Naive thymus-derived CD4-positive, alpha-beta T cell (primary cell): ENCODE measurements at regions not wholly inside any gene's neighbourhood (a gene's known extent, or its start where the extent isn't known, plus 50 kb on each side); places are given as distances from the start of the nearest gene placed in this dataset.

Source experiments
- ATAC-seq: fragments of 150-1000 bp; cut with Tn5 transposase; 2 replicates; pipeline ENCODE4 v1.10.0; 2021; ENCODE audit warnings: mild to moderate bottlenecking, moderate library complexity
- CTCF ChIA-PET: fragments of 350-600 bp; sonication (Branson Sonifier 250); formaldehyde crosslinking; loops from one replicate; lab custom pipeline; 2021; ENCODE audit warnings: antibody characterized with exemption; lab: Charles Lee
- POLR2A ChIA-PET: fragments of 350-600 bp; sonication (Branson Sonifier 250); formaldehyde crosslinking; loops from one replicate; lab custom pipeline; 2021; ENCODE audit warnings: antibody characterized with exemption, inconsistent platforms; lab: Charles Lee
- DNase-seq, 9 donors: peaks; one replicate each; pipeline versions ENCODE4 v3.0.0 to v3.0.0-alpha.2; 2020 to 2022; ENCODE audit warnings: mixed read lengths in 1 of 9
- H3K27ac ChIP-seq: one replicate; pipeline ENCODE4 v1.7.0; 2013; ENCODE audit warnings: mild to moderate bottlenecking, low read depth, low read length, moderate library complexity
- H3K27me3 ChIP-seq, 2 donors: one replicate each; pipeline ENCODE4 v1.7.0; 2013; ENCODE audit warnings: low read length in 2 of 2, mild to moderate bottlenecking in 2 of 2, moderate library complexity in 2 of 2; ENCODE audit not compliant: control insufficient read depth in 2 of 2, insufficient read depth in 2 of 2
- H3K36me3 ChIP-seq, 3 experiments: 1 replicate in 2 of 3; 2 replicates in 1 of 3; pipeline ENCODE4 v1.7.0; 2013; ENCODE audit warnings: low read length in 3 of 3, mild to moderate bottlenecking in 3 of 3, moderate library complexity in 1 of 3; ENCODE audit not compliant: insufficient read depth in 3 of 3, control insufficient read depth in 2 of 3
- H3K4me1 ChIP-seq, 2 donors: one replicate each; pipeline ENCODE4 v1.7.0; 2013; ENCODE audit warnings: low read length in 2 of 2, mild to moderate bottlenecking in 2 of 2, moderate library complexity in 1 of 2; ENCODE audit not compliant: control insufficient read depth in 2 of 2, insufficient read depth in 2 of 2
- H3K4me3 ChIP-seq: 2 replicates; pipeline ENCODE4 v1.7.0; 2013; ENCODE audit warnings: mild to moderate bottlenecking, low read length
- H3K9me3 ChIP-seq, 3 experiments: 1 replicate in 2 of 3; 2 replicates in 1 of 3; pipeline ENCODE4 v1.7.0; 2013; ENCODE audit warnings: low read length in 3 of 3; ENCODE audit not compliant: control insufficient read depth in 2 of 3
- H3K27ac Mint-ChIP-seq, 9 donors: one replicate each; pipeline ENCODE4 v1.8.0; 2020 to 2022; ENCODE audit warnings: mixed read lengths in 9 of 9, mild to moderate bottlenecking in 8 of 9, moderate library complexity in 5 of 9, inconsistent platforms in 2 of 9
- H3K27me3 Mint-ChIP-seq, 5 donors: one replicate each; pipeline ENCODE4 v1.8.0; 2021 to 2022; ENCODE audit warnings: mixed read lengths in 5 of 5, mild to moderate bottlenecking in 1 of 5
- H3K36me3 Mint-ChIP-seq, 5 donors: one replicate each; pipeline ENCODE4 v1.8.0; 2020 to 2022; ENCODE audit warnings: mixed read lengths in 5 of 5, mild to moderate bottlenecking in 3 of 5, inconsistent platforms in 1 of 5
- H3K4me1 Mint-ChIP-seq, 7 donors: one replicate each; pipeline ENCODE4 v1.8.0; 2020 to 2022; ENCODE audit warnings: mixed read lengths in 7 of 7, mild to moderate bottlenecking in 3 of 7, inconsistent platforms in 1 of 7
- H3K4me3 Mint-ChIP-seq, 10 donors: one replicate each; pipeline ENCODE4 v1.8.0; 2020 to 2022; ENCODE audit warnings: mild to moderate bottlenecking in 10 of 10, mixed read lengths in 10 of 10, moderate library complexity in 6 of 10, inconsistent platforms in 2 of 10
- H3K9me3 Mint-ChIP-seq, 11 donors: one replicate each; pipeline ENCODE4 v1.8.0; 2020 to 2022; ENCODE audit warnings: mixed read lengths in 11 of 11, mild to moderate bottlenecking in 4 of 11, inconsistent platforms in 1 of 11, moderate library complexity in 1 of 11
- intact Hi-C, 2 donors: fragments of 100-400 bp; cut with micrococcal nuclease; formaldehyde crosslinking; loops; one replicate each; pipeline ENCODE4 v1.15.1; 2023

- Histone ChIP-seq H3K27me3 (no peaks in the 10 kb centered on the region), H3K36me3 (no peaks in the 10 kb centered on the region), H3K4me3 (no peak overlapping the region), H3K27ac (no peak overlapping the region), H3K9me3 (peaks cover 0 to 3% (median 0%) of the 10 kb centered on the region in 3 experiments), H3K4me1 (no peaks in the 10 kb centered on the region)
- H3K4me3 Mint-ChIP-seq: no peak overlapping the region
- no peak for ATAC-seq
- ChIA-PET POLR2A (no interaction called here), CTCF (no interaction called here)
- peaks cover 0 to 11% (median under 1%) of the 10 kb centered on the region in 11 donors for H3K9me3 Mint-ChIP-seq
- H3K36me3 Mint-ChIP-seq: no peaks in the 10 kb centered on the region
- H3K27ac Mint-ChIP-seq: no peak overlapping the region
- no peak for DNase-seq
- no peaks in the 10 kb centered on the region for H3K27me3 Mint-ChIP-seq
- no peaks in the 10 kb centered on the region for H3K4me1 Mint-ChIP-seq
- intact Hi-C loops: no loop called here
These were observed 1457.9 kb upstream of the CADM2 start for GRCh38 chr3:83500931-83501330.

GRCh38 chr3:83513051-83513450, 1445.7 kb upstream of the CADM2 start:
- H3K27ac ChIP-seq: no peak overlapping the region
- Mint-ChIP-seq H3K4me1 (no peaks in the 10 kb centered on the region), H3K27ac (no peak overlapping the region), H3K36me3 (peaks cover 0 to 7% (median 0%) of the 10 kb centered on the region in 5 donors), H3K9me3 (peaks cover 0 to 24% (median 9%) of the 10 kb centered on the region in 11 donors), H3K27me3 (no peaks in the 10 kb centered on the region), H3K4me3 (no peak overlapping the region)
- CTCF ChIA-PET: no interaction called here
- H3K27me3 ChIP-seq: no peaks in the 10 kb centered on the region
- H3K4me3 ChIP-seq: no peak overlapping the region
- DNase-seq (no peak), ATAC-seq (no peak)
- no peaks in the 10 kb centered on the region for H3K36me3 ChIP-seq
- POLR2A ChIA-PET: no interaction called here
- intact Hi-C loops: no loop called here
- H3K9me3 ChIP-seq: no peaks in the 10 kb centered on the region
- H3K4me1 ChIP-seq: no peaks in the 10 kb centered on the region

DNA sequence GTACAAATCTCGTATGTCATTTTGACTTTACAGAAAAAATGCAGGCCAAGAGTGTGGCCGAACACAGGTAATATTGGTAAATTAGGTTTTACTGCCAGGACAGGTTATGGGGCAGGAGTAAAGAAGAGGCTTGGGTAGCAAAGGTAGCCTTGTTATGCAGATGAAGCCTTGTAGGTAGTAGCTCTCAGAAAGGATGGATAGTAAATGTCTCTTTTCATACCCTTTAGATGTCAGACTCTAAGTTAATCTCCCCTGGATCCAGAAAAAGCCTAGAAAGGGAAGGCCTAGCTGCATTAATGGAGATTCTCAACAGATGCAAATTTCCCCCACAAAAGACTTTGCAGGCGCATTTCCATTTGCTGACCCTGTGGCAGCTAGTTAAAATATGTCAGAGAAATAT, 1445.1 kb upstream of the CADM2 start:
- Histone ChIP-seq H3K9me3 (no peaks in the 10 kb centered on the region), H3K27me3 (no peaks in the 10 kb centered on the region), H3K36me3 (no peaks in the 10 kb centered on the region), H3K4me1 (no peaks in the 10 kb centered on the region), H3K4me3 (no peak overlapping the region), H3K27ac (no peak overlapping the region)
- Mint-ChIP-seq H3K27me3 (no peaks in the 10 kb centered on the region), H3K36me3 (peaks cover 0 to 7% (median 0%) of the 10 kb centered on the region in 5 donors), H3K4me1 (no peaks in the 10 kb centered on the region), H3K4me3 (no peak overlapping the region), H3K27ac (no peak overlapping the region), H3K9me3 (peaks cover 0 to 26% (median 9%) of the 10 kb centered on the region in 11 donors)
- POLR2A ChIA-PET: no interaction called here
- CTCF ChIA-PET: no interaction called here
- no peak for DNase-seq
- intact Hi-C loops: no loop called here
- ATAC-seq: no peak

DNA sequence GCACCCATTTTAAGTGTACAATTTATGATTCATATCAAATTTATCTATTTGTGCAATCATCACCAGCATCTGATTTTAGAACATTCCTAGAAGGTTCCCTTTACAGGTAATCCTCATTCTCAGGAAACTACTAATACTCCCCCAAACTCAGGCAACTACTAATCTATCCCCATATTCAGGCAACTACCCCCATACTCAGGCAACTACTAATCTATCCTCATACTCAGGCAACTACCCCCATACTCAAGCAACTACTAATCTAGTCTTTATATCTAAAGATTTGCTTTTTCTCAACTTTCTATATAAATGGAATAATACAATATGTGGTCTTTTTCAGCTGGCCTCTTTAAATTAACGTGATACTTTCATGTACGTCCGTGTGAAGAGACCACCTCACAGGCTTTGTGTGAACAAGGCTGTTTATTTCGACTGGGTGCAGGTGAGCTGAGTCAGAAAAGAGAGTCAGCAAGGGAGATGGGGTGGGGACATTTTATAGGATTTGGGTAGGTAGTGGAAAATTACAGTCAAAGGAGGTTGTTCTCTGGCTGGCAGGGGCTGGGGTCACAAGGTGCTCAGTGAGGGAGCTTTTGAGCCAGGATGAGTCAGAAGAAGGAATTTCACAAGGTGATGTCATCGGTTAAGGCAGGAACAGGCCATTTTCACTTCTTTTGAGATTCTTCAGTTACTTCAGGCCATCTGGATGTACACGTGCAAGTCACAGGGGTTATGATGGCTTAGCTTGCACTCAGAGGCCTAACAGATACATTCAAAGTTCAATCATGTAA, 1444.5 kb upstream of the CADM2 start:
- Histone ChIP-seq H3K36me3 (no peaks in the 10 kb centered on the region), H3K27me3 (no peaks in the 10 kb centered on the region), H3K27ac (no peak overlapping the region), H3K9me3 (no peaks in the 10 kb centered on the region), H3K4me3 (no peak overlapping the region), H3K4me1 (no peaks in the 10 kb centered on the region)
- intact Hi-C loops: no loop called here
- POLR2A ChIA-PET: no interaction called here
- peaks cover 0 to 7% (median 0%) of the 10 kb centered on the region in 5 donors for H3K36me3 Mint-ChIP-seq
- H3K4me1 Mint-ChIP-seq: no peaks in the 10 kb centered on the region
- CTCF ChIA-PET: no interaction called here
- H3K9me3 Mint-ChIP-seq: peaks cover 0 to 24% (median 9%) of the 10 kb centered on the region in 11 donors
- no peak for ATAC-seq
- H3K27me3 Mint-ChIP-seq: no peaks in the 10 kb centered on the region
- H3K4me3 Mint-ChIP-seq: no peak overlapping the region
- peak overlapping the region in 1 of 9 donors; percentile 60 for H3K27ac Mint-ChIP-seq
- DNase-seq: no peak

DNA sequence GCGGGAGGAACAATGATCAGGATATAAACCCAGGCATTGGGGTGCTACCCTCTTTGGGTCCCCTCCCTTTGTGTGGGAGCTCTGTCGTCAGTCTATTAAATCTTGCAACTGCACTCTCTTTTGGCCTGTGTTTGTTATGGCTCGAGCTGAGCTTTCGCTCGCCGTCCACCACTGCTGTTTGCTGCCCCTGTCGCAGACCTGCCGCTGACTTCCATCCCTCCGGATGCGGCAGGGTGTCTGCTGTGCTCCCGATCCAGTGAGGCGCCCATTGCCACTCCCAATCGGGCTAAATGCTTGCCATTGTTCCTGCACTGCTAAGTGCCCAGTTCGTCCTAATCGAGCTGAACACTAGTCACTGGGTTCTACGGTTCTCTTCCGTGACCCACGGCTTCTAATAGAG, 1443.7 kb upstream of the CADM2 start:
- no peak overlapping the region for H3K27ac Mint-ChIP-seq
- no peak for ATAC-seq
- H3K4me1 Mint-ChIP-seq: no peaks in the 10 kb centered on the region
- H3K4me3 Mint-ChIP-seq: no peak overlapping the region
- no peaks in the 10 kb centered on the region for H3K9me3 ChIP-seq
- H3K4me1 ChIP-seq: no peaks in the 10 kb centered on the region
- no peaks in the 10 kb centered on the region for H3K27me3 ChIP-seq
- no peak overlapping the region for H3K4me3 ChIP-seq
- no peak overlapping the region for H3K27ac ChIP-seq
- peaks cover 0 to 7% (median 0%) of the 10 kb centered on the region in 5 donors for H3K36me3 Mint-ChIP-seq
- no peaks in the 10 kb centered on the region for H3K27me3 Mint-ChIP-seq
- no peak for DNase-seq
- intact Hi-C loops: no loop called here
- POLR2A ChIA-PET: no interaction called here
- CTCF ChIA-PET: no interaction called here
- H3K9me3 Mint-ChIP-seq: peaks cover 0 to 24% (median 9%) of the 10 kb centered on the region in 11 donors
- H3K36me3 ChIP-seq: no peaks in the 10 kb centered on the region

- DNase-seq (no peak), ATAC-seq (no peak)
- no peak overlapping the region for H3K27ac ChIP-seq
- ChIA-PET CTCF (no interaction called here), POLR2A (no interaction called here)
- no peaks in the 10 kb centered on the region for H3K27me3 ChIP-seq
- H3K36me3 Mint-ChIP-seq: no peaks in the 10 kb centered on the region
- no peak overlapping the region for H3K27ac Mint-ChIP-seq
- H3K4me1 Mint-ChIP-seq: no peaks in the 10 kb centered on the region
- no peaks in the 10 kb centered on the region for H3K4me1 ChIP-seq
- no peaks in the 10 kb centered on the region for H3K27me3 Mint-ChIP-seq
- no peak overlapping the region for H3K4me3 ChIP-seq
- H3K9me3 Mint-ChIP-seq: peaks cover 0 to 6% (median 0%) of the 10 kb centered on the region in 11 donors
- intact Hi-C loops: loop anchor here in 1 of 2 donors (5.0 kb wide), 1 partner anchor 1611 kb away; no protein-coding TSS in a partner anchor
- H3K36me3 ChIP-seq: no peaks in the 10 kb centered on the region
- no peak overlapping the region for H3K4me3 Mint-ChIP-seq
- H3K9me3 ChIP-seq: no peaks in the 10 kb centered on the region
These were observed 1435.2 kb upstream of the CADM2 start for GRCh38 chr3:83523470-83524073.
